Left lobe of liver (tissue), 2 donors: ENCODE measurements at regions not wholly inside any gene's neighbourhood (a gene's known extent, or its start where the extent isn't known, plus 50 kb on each side); places are given as distances from the start of the nearest gene placed in this dataset.

Source experiments
- ATAC-seq: fragments of 200-7000 bp; cut with Tn5 transposase; one replicate; pipeline ENCODE4 v1.9.1; 2020; ENCODE audit warnings: mild to moderate bottlenecking, moderate library complexity
- DNase-seq: peaks from one replicate; pipeline ENCODE4 v3.0.0-alpha.2; 2020; ENCODE audit warnings: low spot score
- donor health status: DM: no; HTN: no; CAD: no; lungs with moderate emphysema.
- donor health status: DM: no; HTN: yes; CAD: no.

GRCh38 chr3:17965331-17965730, 222.9 kb upstream of the TBC1D5 start:
- ATAC-seq = no peak
- no peak for DNase-seq

- ATAC-seq (no peak), DNase-seq (no peak)
Observed at GRCh38 chr3:17964108-17964507, 221.7 kb upstream of the TBC1D5 start.

GRCh38 chr3:17955411-17955810, 213.0 kb upstream of the TBC1D5 start:
- DNase-seq (no peak), ATAC-seq (no peak)

- no peak for DNase-seq
- no peak for ATAC-seq
Observed at GRCh38 chr3:17954801-17955200, 212.4 kb upstream of the TBC1D5 start.

- peak; percentile 51 for ATAC-seq
Observed at GRCh38 chr3:17951241-17951640, 208.8 kb upstream of the TBC1D5 start.

GRCh38 chr3:17949101-17949500, 206.7 kb upstream of the TBC1D5 start:
- DNase-seq (no peak), ATAC-seq (no peak)

More at GRCh38 chr3:17951241-17951640, 208.8 kb upstream of the TBC1D5 start:
- no peak for DNase-seq

GRCh38 chr3:17947833-17948232, 205.4 kb upstream of the TBC1D5 start:
- no peak for DNase-seq
- peak; percentile 38 for ATAC-seq

GRCh38 chr3:17946619-17947018, 204.2 kb upstream of the TBC1D5 start:
- no peak for DNase-seq

GRCh38 chr3:17945799-17946399, 203.5 kb upstream of the TBC1D5 start:
- DNase-seq (no peak), ATAC-seq (no peak)

More at GRCh38 chr3:17946619-17947018, 204.2 kb upstream of the TBC1D5 start:
- ATAC-seq = no peak

GRCh38 chr3:17945018-17945798, 202.8 kb upstream of the TBC1D5 start:
- ATAC-seq (no peak), DNase-seq (no peak)

GRCh38 chr3:17942856-17943255, 200.4 kb upstream of the TBC1D5 start:
- ATAC-seq = no peak
- no peak for DNase-seq

GRCh38 chr3:17941766-17942165, 199.3 kb upstream of the TBC1D5 start:
- ATAC-seq = no peak
- DNase-seq = no peak

GRCh38 chr3:17941152-17941551, 198.7 kb upstream of the TBC1D5 start:
- ATAC-seq (no peak), DNase-seq (no peak)

GRCh38 chr3:17939157-17939556, 196.7 kb upstream of the TBC1D5 start:
- DNase-seq (no peak), ATAC-seq (no peak)

- ATAC-seq (no peak), DNase-seq (no peak)
Observed at GRCh38 chr3:17938313-17938712, 195.9 kb upstream of the TBC1D5 start.

- DNase-seq (no peak), ATAC-seq (no peak)
Observed at GRCh38 chr3:17936736-17937480, 194.5 kb upstream of the TBC1D5 start.

- DNase-seq = no peak
- no peak for ATAC-seq
Observed at GRCh38 chr3:17935222-17935621, 192.8 kb upstream of the TBC1D5 start.

- DNase-seq = no peak
- ATAC-seq = no peak
Observed at GRCh38 chr3:17932136-17932771, 189.8 kb upstream of the TBC1D5 start.

GRCh38 chr3:17931131-17931530, 188.7 kb upstream of the TBC1D5 start:
- ATAC-seq (no peak), DNase-seq (no peak)

GRCh38 chr3:17928502-17929145, 186.2 kb upstream of the TBC1D5 start:
- no peak for ATAC-seq

GRCh38 chr3:17927036-17927435, 184.6 kb upstream of the TBC1D5 start:
- DNase-seq (no peak), ATAC-seq (no peak)

More at GRCh38 chr3:17928502-17929145, 186.2 kb upstream of the TBC1D5 start:
- DNase-seq = no peak
